Effector memory CD8-positive, alpha-beta T cell (primary cell): ENCODE measurements at regions not wholly inside any gene's neighbourhood (a gene's known extent, or its start where the extent isn't known, plus 50 kb on each side); places are given as distances from the start of the nearest gene placed in this dataset.

Source experiments
- ATAC-seq: fragments of 150-1000 bp; cut with Tn5 transposase; replicated peaks from 2 replicates; pipeline ENCODE4 v1.10.0; 2021; ENCODE audit warnings: mild to moderate bottlenecking, moderate library complexity
- DNase-seq, 3 experiments: peaks; one replicate each; pipeline ENCODE4 v3.0.0; 2021
- H3K27ac Mint-ChIP-seq, 2 donors: one replicate each; pipeline ENCODE4 v1.8.0; 2022; ENCODE audit warnings: mild to moderate bottlenecking in 2 of 2, mixed read lengths in 2 of 2, moderate library complexity in 2 of 2
- H3K27me3 Mint-ChIP-seq, 2 donors: one replicate each; pipeline ENCODE4 v1.8.0; 2022; ENCODE audit warnings: mixed read lengths in 2 of 2
- H3K36me3 Mint-ChIP-seq: one replicate; pipeline ENCODE4 v1.8.0; 2022; ENCODE audit warnings: mild to moderate bottlenecking, moderate library complexity, mixed read lengths; ENCODE audit not compliant: insufficient read depth
- H3K4me1 Mint-ChIP-seq, 2 donors: one replicate each; pipeline ENCODE4 v1.8.0; 2022; ENCODE audit warnings: low read depth in 2 of 2, mixed read lengths in 2 of 2
- H3K4me3 Mint-ChIP-seq, 2 donors: one replicate each; pipeline ENCODE4 v1.8.0; 2022; ENCODE audit warnings: mild to moderate bottlenecking in 2 of 2, mixed read lengths in 2 of 2, moderate library complexity in 2 of 2
- H3K9me3 Mint-ChIP-seq, 2 donors: one replicate each; pipeline ENCODE4 v1.8.0; 2022; ENCODE audit warnings: mixed read lengths in 2 of 2

GRCh38 chr10:78331391-78331922, 297.8 kb downstream of the RPS24 start:
- ATAC-seq (no peak), DNase-seq (no peak)
- Mint-ChIP-seq H3K9me3 (peaks cover 8 to 13% of the 10 kb centered on the region in 2 donors), H3K27me3 (peaks cover 20 to 41% of the 10 kb centered on the region in 2 donors), H3K36me3 (no peaks in the 10 kb centered on the region), H3K4me1 (no peaks in the 10 kb centered on the region), H3K27ac (no peak overlapping the region), H3K4me3 (no peak overlapping the region)

GRCh38 chr10:78332012-78332411, 298.3 kb downstream of the RPS24 start:
- Mint-ChIP-seq H3K27me3 (peaks cover 18 to 41% of the 10 kb centered on the region in 2 donors), H3K27ac (no peak overlapping the region), H3K4me1 (no peaks in the 10 kb centered on the region), H3K9me3 (peaks cover 6 to 8% of the 10 kb centered on the region in 2 donors), H3K36me3 (no peaks in the 10 kb centered on the region), H3K4me3 (no peak overlapping the region)
- DNase-seq (no peak), ATAC-seq (no peak)

- H3K4me1 Mint-ChIP-seq: no peaks in the 10 kb centered on the region
- ATAC-seq (no peak), DNase-seq (no peak)
- no peak overlapping the region for H3K27ac Mint-ChIP-seq
- peaks cover 2 to 4% of the 10 kb centered on the region in 2 donors for H3K9me3 Mint-ChIP-seq
- no peak overlapping the region for H3K4me3 Mint-ChIP-seq
- peaks cover 14 to 40% of the 10 kb centered on the region in 2 donors for H3K27me3 Mint-ChIP-seq
- H3K36me3 Mint-ChIP-seq: no peaks in the 10 kb centered on the region
Observed at GRCh38 chr10:78332657-78333056, 299.0 kb downstream of the RPS24 start.

GRCh38 chr10:78333362-78334143, 299.9 kb downstream of the RPS24 start:
- H3K4me1 Mint-ChIP-seq: no peaks in the 10 kb centered on the region
- no peaks in the 10 kb centered on the region for H3K9me3 Mint-ChIP-seq
- H3K36me3 Mint-ChIP-seq: no peaks in the 10 kb centered on the region
- DNase-seq (no peak), ATAC-seq (no peak)
- peaks cover 17 to 45% of the 10 kb centered on the region in 2 donors for H3K27me3 Mint-ChIP-seq
- no peak overlapping the region for H3K4me3 Mint-ChIP-seq
- H3K27ac Mint-ChIP-seq: no peak overlapping the region

- ATAC-seq: no peak
- DNase-seq: no peak
- H3K27me3 Mint-ChIP-seq: peaks cover 25 to 55% of the 10 kb centered on the region in 2 donors
- no peak overlapping the region for H3K27ac Mint-ChIP-seq
- H3K36me3 Mint-ChIP-seq: no peaks in the 10 kb centered on the region
- H3K9me3 Mint-ChIP-seq: no peaks in the 10 kb centered on the region
- H3K4me3 Mint-ChIP-seq: no peak overlapping the region
- H3K4me1 Mint-ChIP-seq: no peaks in the 10 kb centered on the region
Observed at GRCh38 chr10:78335371-78335690, 301.7 kb downstream of the RPS24 start.

GRCh38 chr10:78335691-78336401, 302.2 kb downstream of the RPS24 start:
- no peaks in the 10 kb centered on the region for H3K4me1 Mint-ChIP-seq
- ATAC-seq (no peak), DNase-seq (no peak)
- H3K36me3 Mint-ChIP-seq: no peaks in the 10 kb centered on the region
- H3K27me3 Mint-ChIP-seq: peaks cover 21 to 50% of the 10 kb centered on the region in 2 donors
- no peaks in the 10 kb centered on the region for H3K9me3 Mint-ChIP-seq
- no peak overlapping the region for H3K27ac Mint-ChIP-seq
- H3K4me3 Mint-ChIP-seq: no peak overlapping the region

- H3K27me3 Mint-ChIP-seq: peaks cover 16 to 45% of the 10 kb centered on the region in 2 donors
- DNase-seq (no peak), ATAC-seq (no peak)
- no peak overlapping the region for H3K4me3 Mint-ChIP-seq
- no peaks in the 10 kb centered on the region for H3K4me1 Mint-ChIP-seq
- H3K9me3 Mint-ChIP-seq: no peaks in the 10 kb centered on the region
- no peak overlapping the region for H3K27ac Mint-ChIP-seq
- no peaks in the 10 kb centered on the region for H3K36me3 Mint-ChIP-seq
Observed at GRCh38 chr10:78336402-78336791, 302.7 kb downstream of the RPS24 start.

- Mint-ChIP-seq H3K9me3 (no peaks in the 10 kb centered on the region), H3K36me3 (no peaks in the 10 kb centered on the region), H3K4me3 (no peak overlapping the region), H3K27ac (no peak overlapping the region), H3K4me1 (no peaks in the 10 kb centered on the region), H3K27me3 (peaks cover 13 to 38% of the 10 kb centered on the region in 2 donors)
- ATAC-seq: no peak
- no peak for DNase-seq
Observed at GRCh38 chr10:78337016-78337415, 303.4 kb downstream of the RPS24 start.

- H3K9me3 Mint-ChIP-seq: no peaks in the 10 kb centered on the region
- no peak overlapping the region for H3K4me3 Mint-ChIP-seq
- peaks cover 13 to 30% of the 10 kb centered on the region in 2 donors for H3K27me3 Mint-ChIP-seq
- H3K36me3 Mint-ChIP-seq: no peaks in the 10 kb centered on the region
- ATAC-seq: no peak
- H3K4me1 Mint-ChIP-seq: no peaks in the 10 kb centered on the region
- DNase-seq: no peak
- H3K27ac Mint-ChIP-seq: no peak overlapping the region
Observed at GRCh38 chr10:78337646-78338391, 304.2 kb downstream of the RPS24 start.

- Mint-ChIP-seq H3K4me1 (no peaks in the 10 kb centered on the region), H3K27me3 (peaks cover 13 to 21% of the 10 kb centered on the region in 2 donors), H3K27ac (no peak overlapping the region), H3K9me3 (no peaks in the 10 kb centered on the region), H3K4me3 (no peak overlapping the region), H3K36me3 (no peaks in the 10 kb centered on the region)
- ATAC-seq (no peak), DNase-seq (no peak)
Observed at GRCh38 chr10:78338717-78339116, 305.1 kb downstream of the RPS24 start.

GRCh38 chr10:78339251-78339650, 305.6 kb downstream of the RPS24 start:
- Mint-ChIP-seq H3K4me1 (no peaks in the 10 kb centered on the region), H3K4me3 (no peak overlapping the region), H3K36me3 (no peaks in the 10 kb centered on the region), H3K27ac (no peak overlapping the region), H3K9me3 (no peaks in the 10 kb centered on the region), H3K27me3 (peaks cover 13 to 20% of the 10 kb centered on the region in 2 donors)
- no peak for ATAC-seq
- no peak for DNase-seq

- Mint-ChIP-seq H3K36me3 (no peaks in the 10 kb centered on the region), H3K9me3 (no peaks in the 10 kb centered on the region), H3K27me3 (peaks cover 13 to 37% of the 10 kb centered on the region in 2 donors), H3K4me3 (no peak overlapping the region), H3K4me1 (no peaks in the 10 kb centered on the region), H3K27ac (no peak overlapping the region)
- ATAC-seq (no peak), DNase-seq (no peak)
Observed at GRCh38 chr10:78341953-78342614, 308.4 kb downstream of the RPS24 start.
